ENCODE measurements at regions not wholly inside any gene's neighbourhood (a gene's known extent, or its start where the extent isn't known, plus 50 kb on each side); places are given as distances from the start of the nearest gene placed in this dataset.

DNA sequence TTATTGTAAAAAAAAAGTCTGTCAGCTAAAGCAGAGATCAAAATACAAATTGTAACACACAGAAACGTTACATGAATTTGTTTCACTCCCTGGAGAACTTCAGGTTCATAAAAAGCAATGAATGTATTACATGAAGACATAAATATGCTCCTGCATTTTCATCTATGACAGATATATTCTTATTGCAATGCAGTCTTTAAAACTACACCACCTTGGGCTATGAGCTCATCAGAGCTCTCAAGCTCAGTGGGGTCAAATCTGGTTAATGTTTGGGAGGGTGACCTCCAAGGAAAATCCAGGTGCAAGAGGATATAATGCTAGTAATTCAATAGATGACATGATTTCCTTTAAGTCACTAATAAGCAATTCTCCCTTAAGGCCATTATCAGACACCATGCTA lies 606.8 kb downstream of the EPHA3 start:
- no peaks in the 10 kb centered on the region for H3K27me3 Mint-ChIP-seq (ENCODE audit: low read depth)
- ATAC-seq (no peak), DNase-seq (ENCODE audit: low spot score) (no peak)
- TF ChIP-seq OVOL2 (CRISPR knock-in tag; IDR thresholded peaks at IDR 0.05; ENCODE audit: borderline replicate concordance) (no peak), PREB (CRISPR knock-in tag; IDR thresholded peaks at IDR 0.05; ENCODE audit: borderline replicate concordance) (no peak), USF1 (CRISPR knock-in tag; IDR thresholded peaks at IDR 0.05) (no peak), CBFB (CRISPR knock-in tag; IDR thresholded peaks at IDR 0.05; ENCODE audit: low read depth) (no peak), GTF2I (CRISPR knock-in tag; conservative IDR thresholded peaks at IDR 0.05) (no peak), ZBTB21 (CRISPR knock-in tag; IDR thresholded peaks at IDR 0.05; ENCODE audit: borderline replicate concordance) (no peak), ESRRA (CRISPR knock-in tag; IDR thresholded peaks at IDR 0.05; ENCODE audit: borderline replicate concordance) (no peak), RELA (CRISPR knock-in tag; IDR thresholded peaks at IDR 0.05; ENCODE audit: borderline replicate concordance) (no peak)
- TF ChIP-seq, protein P1, sequence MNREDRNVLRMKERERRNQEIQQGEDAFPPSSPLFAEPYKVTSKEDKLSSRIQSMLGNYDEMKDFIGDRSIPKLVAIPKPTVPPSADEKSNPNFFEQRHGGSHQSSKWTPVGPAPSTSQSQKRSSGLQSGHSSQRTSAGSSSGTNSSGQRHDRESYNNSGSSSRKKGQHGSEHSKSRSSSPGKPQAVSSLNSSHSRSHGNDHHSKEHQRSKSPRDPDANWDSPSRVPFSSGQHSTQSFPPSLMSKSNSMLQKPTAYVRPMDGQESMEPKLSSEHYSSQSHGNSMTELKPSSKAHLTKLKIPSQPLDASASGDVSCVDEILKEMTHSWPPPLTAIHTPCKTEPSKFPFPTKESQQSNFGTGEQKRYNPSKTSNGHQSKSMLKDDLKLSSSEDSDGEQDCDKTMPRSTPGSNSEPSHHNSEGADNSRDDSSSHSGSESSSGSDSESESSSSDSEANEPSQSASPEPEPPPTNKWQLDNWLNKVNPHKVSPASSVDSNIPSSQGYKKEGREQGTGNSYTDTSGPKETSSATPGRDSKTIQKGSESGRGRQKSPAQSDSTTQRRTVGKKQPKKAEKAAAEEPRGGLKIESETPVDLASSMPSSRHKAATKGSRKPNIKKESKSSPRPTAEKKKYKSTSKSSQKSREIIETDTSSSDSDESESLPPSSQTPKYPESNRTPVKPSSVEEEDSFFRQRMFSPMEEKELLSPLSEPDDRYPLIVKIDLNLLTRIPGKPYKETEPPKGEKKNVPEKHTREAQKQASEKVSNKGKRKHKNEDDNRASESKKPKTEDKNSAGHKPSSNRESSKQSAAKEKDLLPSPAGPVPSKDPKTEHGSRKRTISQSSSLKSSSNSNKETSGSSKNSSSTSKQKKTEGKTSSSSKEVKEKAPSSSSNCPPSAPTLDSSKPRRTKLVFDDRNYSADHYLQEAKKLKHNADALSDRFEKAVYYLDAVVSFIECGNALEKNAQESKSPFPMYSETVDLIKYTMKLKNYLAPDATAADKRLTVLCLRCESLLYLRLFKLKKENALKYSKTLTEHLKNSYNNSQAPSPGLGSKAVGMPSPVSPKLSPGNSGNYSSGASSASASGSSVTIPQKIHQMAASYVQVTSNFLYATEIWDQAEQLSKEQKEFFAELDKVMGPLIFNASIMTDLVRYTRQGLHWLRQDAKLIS (CRISPR knock-in tag; IDR thresholded peaks at IDR 0.05; ENCODE audit: borderline replicate concordance), result no peak
- H3K36me3 Mint-ChIP-seq, result 0 out of 2 replicates have a peak, but pooled peaks cover 2% of the 10 kb centered on the region
- CTCF ChIA-PET, result no interaction called here
- POLR2A ChIA-PET, result no interaction called here
- peaks cover 21% of the 10 kb centered on the region for H3K9me3 Mint-ChIP-seq
- H3K4me3 Mint-ChIP-seq, result no peak overlapping the region
- no peak overlapping the region for H3K27ac Mint-ChIP-seq
- H3K4me1 Mint-ChIP-seq, result no peaks in the 10 kb centered on the region

GRCh38 chr3:89740080-89740880 lies 632.9 kb downstream of the EPHA3 start:
- peaks cover 20% of the 10 kb centered on the region for H3K4me1 Mint-ChIP-seq
- ChIA-PET CTCF (no interaction called here), POLR2A (no interaction called here)
- no peak overlapping the region for H3K4me3 Mint-ChIP-seq
- no peak overlapping the region for H3K27ac Mint-ChIP-seq
- DNase-seq (ENCODE audit: low spot score) (no peak), ATAC-seq (no peak)
- no peaks in the 10 kb centered on the region for H3K36me3 Mint-ChIP-seq
- no peaks in the 10 kb centered on the region for H3K9me3 Mint-ChIP-seq
- H3K27me3 Mint-ChIP-seq (ENCODE audit: low read depth), result no peaks in the 10 kb centered on the region
- TF ChIP-seq TEAD4 (CRISPR knock-in tag; IDR thresholded peaks at IDR 0.05), result no peak
- TF ChIP-seq IRF2 (CRISPR knock-in tag; IDR thresholded peaks at IDR 0.05; ENCODE audit: borderline replicate concordance, low read depth), result no peak
- no peak for TF ChIP-seq ZNF232 (CRISPR knock-in tag; IDR thresholded peaks at IDR 0.05)
- TF ChIP-seq, protein P2, sequence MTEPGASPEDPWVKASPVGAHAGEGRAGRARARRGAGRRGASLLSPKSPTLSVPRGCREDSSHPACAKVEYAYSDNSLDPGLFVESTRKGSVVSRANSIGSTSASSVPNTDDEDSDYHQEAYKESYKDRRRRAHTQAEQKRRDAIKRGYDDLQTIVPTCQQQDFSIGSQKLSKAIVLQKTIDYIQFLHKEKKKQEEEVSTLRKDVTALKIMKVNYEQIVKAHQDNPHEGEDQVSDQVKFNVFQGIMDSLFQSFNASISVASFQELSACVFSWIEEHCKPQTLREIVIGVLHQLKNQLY (CRISPR knock-in tag; IDR thresholded peaks at IDR 0.05), result no peak
- TF ChIP-seq FOXP1 (CRISPR knock-in tag; IDR thresholded peaks at IDR 0.05; ENCODE audit: borderline replicate concordance), result no peak
- no peak for TF ChIP-seq ZNF317 (CRISPR knock-in tag; IDR thresholded peaks at IDR 0.05; ENCODE audit: borderline replicate concordance, low read depth)
- no peak for TF ChIP-seq ZNF671 (CRISPR knock-in tag; IDR thresholded peaks at IDR 0.05)
- no peak for TF ChIP-seq FOXK1 (CRISPR knock-in tag; IDR thresholded peaks at IDR 0.05)
- TF ChIP-seq AR (CRISPR knock-in tag; IDR thresholded peaks at IDR 0.05), result no peak
- no peak for TF ChIP-seq ARID4B (CRISPR knock-in tag; IDR thresholded peaks at IDR 0.05; ENCODE audit: borderline replicate concordance)
- TF ChIP-seq ETV6 (CRISPR knock-in tag; IDR thresholded peaks at IDR 0.05), result no peak
- no peak for TF ChIP-seq OVOL2 (CRISPR knock-in tag; IDR thresholded peaks at IDR 0.05; ENCODE audit: borderline replicate concordance)

All from WTC11 (cell line).